ENCODE measurements at regions not wholly inside any gene's neighbourhood (a gene's known extent, or its start where the extent isn't known, plus 50 kb on each side); places are given as distances from the start of the nearest gene placed in this dataset.

DNA sequence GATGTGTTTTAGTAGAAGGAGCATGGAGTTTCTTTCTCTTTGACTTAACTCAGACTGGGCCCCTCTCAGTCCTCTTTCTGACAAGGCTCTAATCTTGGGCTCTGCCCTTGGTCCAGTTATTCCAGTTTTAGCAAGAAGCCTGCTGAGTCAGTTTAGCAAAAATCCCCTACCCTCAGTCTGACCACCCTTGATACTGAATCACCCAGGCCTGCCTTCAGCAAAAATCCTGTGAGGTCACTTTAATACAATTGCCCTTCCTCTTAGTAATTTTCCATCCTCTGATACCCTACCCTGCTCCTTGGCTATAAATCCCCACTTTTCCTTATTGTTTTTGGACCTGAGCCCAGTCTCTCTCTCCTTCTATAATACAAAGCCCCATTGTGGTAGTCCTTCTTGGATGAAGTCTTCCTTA, 326.7 kb upstream of the NOX3 start:
- no peak for TF ChIP-seq CTCF (IDR thresholded peaks at IDR 0.05)
- no peak for TF ChIP-seq POLR2A (IDR thresholded peaks at IDR 0.05; ENCODE audit: low read depth)
- no peak for TF ChIP-seq POLR2AphosphoS5 (IDR thresholded peaks at IDR 0.05)

Measured in esophagus muscularis mucosa (tissue), 3 donors.